Stimulated activated CD8-positive, alpha-beta memory T cell treated with anti-CD3 and anti-CD28 coated beads, Interleukin-4, amount 100 ng/mL, for 24 hours (primary cell): ENCODE measurements at regions not wholly inside any gene's neighbourhood (a gene's known extent, or its start where the extent isn't known, plus 50 kb on each side); places are given as distances from the start of the nearest gene placed in this dataset.
"Not testable (repeated sequence)": the region's sequence is repeated elsewhere in the genome, so short reads cannot be mapped to it uniquely, and the experiment has no call there.

Source experiments
- DNase-seq: peaks from one replicate; pipeline ENCODE4 v3.0.0-alpha.2; 2020; ENCODE audit warnings: low read depth

DNA sequence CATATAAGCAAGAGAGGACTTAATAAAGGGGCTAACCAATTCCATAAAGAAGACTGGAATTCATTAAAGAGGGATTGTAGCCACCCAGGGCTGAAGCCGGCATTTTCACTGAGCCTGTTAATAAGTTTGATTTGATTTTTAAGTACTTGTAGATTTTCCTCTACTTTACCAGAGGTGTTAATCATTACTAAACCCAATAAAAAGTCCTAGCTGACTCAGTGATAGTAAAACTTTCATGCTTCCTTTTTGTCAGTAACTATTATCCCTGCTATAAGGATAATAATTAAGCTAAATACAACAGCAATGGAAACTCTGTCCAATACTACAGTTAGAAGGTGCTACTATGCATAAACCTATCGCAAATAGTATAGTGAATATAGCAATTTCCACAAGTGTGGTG lies 260.2 kb downstream of the CEMIP2 start:
- not testable (repeated sequence) for DNase-seq

DNA sequence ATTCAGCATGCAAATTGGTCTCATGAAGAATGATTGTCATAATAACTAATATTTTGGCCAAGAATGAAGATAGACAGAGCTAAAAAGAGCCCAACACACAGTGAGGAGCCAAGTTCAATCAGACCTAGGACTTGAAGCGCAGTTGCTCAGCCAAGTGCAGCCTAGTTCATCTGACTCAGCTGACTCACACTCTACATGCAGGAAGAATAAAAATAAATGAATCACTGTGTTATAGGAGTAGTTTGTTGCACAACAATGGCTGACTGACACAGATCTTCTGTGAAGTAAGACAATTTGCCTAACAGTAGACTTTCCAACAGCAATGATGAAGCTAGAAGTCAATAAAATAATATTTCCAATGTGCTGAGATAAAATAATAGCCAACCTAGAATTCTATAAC lies 261.5 kb downstream of the CEMIP2 start:
- no peak for DNase-seq

- DNase-seq = no peak
Observed at GRCh38 chr9:71504636-71505035, 263.7 kb downstream of the CEMIP2 start.

DNA sequence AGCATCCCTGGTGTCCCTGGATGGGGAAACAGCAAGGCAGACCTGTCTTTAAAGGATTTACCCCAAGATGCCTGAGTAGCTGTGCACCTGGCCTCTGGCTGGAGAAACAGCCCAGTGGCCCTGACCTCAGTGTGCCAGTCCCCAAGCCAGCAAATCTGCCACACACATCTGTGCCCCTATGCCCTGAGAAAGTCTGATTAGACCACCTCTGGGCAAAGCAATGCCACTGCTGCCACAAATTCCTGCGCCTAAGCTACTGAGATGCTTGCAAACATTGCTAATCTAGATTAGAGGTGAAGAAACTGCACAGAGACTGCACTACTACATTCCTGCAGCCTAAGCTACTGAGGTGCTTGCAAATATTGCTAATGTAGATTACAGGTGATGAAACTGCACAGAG lies 269.6 kb downstream of the CEMIP2 start:
- DNase-seq = no peak

DNA sequence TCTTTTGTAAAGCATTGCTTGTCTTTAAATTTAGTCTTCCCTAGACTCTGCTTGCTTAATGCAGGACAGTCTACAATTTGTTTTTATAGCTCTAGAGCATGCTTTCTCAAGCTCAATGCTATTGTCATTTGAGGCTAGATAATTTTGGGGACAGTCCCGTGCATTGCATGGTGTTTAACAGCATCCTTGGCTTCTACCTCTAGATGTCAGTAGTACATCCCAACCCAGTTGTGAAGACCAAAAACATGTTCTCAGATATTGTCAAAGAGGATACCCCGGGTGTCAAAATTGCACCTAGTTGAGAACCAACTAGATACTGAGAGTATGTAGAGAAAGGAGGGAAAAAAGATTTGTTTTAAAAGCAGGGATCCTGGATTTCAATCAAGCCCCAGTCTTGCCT lies 277.5 kb downstream of the CEMIP2 start:
- no peak for DNase-seq

DNA sequence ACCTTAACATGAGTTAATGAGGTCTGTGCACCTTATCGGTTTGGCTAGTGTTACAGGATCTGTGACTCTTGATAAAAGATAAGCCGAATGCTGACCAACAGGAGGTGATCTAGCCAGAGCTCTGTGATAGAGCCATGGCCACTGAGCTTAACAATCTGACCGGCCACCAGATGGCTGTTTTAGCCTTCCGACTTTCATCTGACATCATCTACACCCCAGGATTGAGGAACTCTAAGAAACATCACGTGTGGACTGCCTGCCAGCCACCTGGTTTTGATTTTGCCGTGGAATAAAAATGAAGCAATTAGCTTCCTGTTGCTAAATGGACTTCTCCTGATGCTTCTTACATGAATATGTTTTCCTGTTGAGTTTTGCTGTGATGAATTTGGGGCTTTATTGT lies 281.3 kb downstream of the CEMIP2 start:
- DNase-seq = no peak

DNA sequence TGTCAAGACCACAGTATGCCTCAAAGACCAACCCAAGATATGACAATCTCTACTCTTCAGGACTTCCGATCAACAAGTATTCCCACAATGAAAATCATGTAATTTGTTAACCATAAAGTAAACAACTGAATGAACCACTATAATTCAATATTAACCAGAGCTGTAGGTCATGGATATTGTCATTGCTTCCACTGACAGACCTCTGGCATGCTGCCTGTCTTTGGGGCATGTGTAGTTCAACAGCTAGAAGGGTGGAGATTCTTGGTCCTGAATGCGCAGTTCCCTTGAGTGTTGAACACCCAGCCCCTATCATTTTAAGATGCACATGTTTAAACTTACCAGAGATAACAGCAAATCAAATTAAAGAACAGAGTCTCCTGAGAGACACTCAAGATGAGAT lies 283.0 kb downstream of the CEMIP2 start:
- no peak for DNase-seq

- no peak for DNase-seq
Observed at GRCh38 chr9:71483436-71483835, 284.9 kb downstream of the CEMIP2 start.

DNA sequence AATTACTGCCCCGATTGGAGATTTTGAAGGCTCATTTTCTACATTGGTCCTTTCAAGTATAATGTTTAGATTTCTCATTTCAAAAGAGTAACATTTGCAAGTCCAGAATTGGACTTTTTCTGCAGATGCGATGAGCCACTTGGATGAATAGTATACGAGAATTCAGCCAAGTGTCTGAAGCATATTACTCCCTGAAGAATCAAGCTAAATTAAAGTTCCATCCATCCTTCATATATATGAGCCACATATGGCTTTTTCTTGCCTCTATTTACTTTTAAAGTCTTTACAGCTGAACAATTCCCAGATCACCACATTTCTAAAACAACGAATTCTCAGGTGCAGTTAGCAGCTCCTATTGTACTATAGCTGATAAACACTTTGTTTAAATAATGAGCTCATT lies 288.7 kb downstream of the CEMIP2 start:
- no peak for DNase-seq

GRCh38 chr9:71472400-71472799 lies 295.9 kb downstream of the CEMIP2 start:
- DNase-seq = no peak

DNA sequence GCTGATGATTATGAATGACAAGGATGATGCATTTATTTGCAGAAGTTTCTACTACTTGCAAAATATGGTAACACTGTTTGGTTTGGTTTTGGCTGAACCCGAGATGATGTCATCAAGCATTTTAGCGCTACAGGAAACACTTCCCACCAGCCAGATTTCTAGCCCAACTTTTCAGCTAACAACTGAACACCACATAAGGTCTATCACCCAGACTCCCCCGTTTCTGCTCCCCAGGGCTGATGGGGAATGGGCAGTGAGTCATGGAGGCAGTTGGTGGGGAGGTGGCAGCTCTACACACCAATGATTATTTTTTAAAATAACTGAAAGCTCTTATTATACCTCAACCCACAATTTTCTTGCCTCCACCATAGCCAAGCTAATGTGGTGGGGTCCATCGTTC lies 302.9 kb downstream of the CEMIP2 start:
- DNase-seq = no peak

GRCh38 chr9:71459082-71459481 lies 309.2 kb downstream of the CEMIP2 start:
- DNase-seq = no peak

- peak; percentile 7 for DNase-seq
Observed at GRCh38 chr9:71446473-71447411, 321.6 kb downstream of the CEMIP2 start.

DNA sequence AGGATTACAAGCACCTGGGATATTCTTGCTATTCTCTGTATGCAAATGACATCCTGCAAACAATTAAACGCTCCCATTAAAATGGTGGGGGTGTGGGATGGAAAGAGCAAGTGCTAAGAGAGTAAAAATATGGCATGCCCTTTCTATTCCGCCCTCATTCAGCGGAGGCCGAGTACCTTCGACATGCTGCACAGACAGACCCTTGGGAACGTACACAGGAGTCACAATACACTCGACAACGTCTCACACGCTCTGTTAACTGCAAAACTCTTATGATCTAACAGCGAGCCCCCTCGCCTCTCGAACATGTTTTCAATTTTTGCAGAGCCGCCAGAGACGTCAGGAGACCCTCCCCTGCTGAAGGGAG lies 322.2 kb downstream of the CEMIP2 start:
- DNase-seq = no peak

DNA sequence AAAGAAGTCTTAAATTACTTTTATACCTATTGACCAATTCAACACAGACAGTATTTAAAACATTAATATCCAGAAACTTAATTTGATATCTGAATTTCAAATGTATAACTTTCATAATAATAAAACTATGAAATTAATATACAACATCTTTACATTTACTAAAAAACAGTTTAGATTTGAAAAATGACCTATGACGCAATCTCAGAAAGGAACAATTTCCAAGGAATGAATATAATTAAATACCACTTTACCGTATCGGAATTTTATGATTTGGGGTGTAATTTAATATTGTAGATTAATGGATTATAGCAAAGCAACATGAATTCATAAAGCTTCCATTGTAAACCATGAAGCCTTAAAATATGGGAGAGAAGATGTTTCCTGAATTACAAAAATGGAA lies 321.5 kb upstream of the TRPM3 start:
- no peak for DNase-seq

GRCh38 chr9:71441266-71441665 lies 319.8 kb upstream of the TRPM3 start:
- DNase-seq = no peak

GRCh38 chr9:71431931-71432330 lies 310.5 kb upstream of the TRPM3 start:
- no peak for DNase-seq

- DNase-seq = not testable (repeated sequence)
Observed at GRCh38 chr9:71407341-71407740, 285.9 kb upstream of the TRPM3 start.

GRCh38 chr9:71403106-71403505 lies 281.7 kb upstream of the TRPM3 start:
- DNase-seq = no peak

DNA sequence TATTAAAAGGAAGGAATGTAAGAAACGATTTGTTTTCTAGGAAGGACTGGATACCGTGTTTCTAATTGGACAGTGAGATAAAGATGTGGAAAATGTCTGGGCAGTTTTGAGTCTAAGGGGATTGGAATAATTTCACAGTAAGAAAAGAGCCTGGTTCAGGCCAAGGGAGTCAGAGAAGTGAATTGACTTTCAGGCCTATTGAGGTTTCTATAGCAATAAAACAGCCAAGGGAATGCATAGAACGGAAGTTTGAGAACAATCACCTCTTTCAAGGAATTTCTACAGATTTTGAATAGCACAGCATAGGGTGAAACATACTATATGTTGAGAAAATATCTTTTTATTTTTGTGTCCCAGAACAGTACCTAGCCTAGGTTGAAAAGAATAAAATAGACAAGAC lies 271.6 kb upstream of the TRPM3 start:
- DNase-seq = no peak

- no peak for DNase-seq
Observed at GRCh38 chr9:71384343-71384742, 262.9 kb upstream of the TRPM3 start.

DNA sequence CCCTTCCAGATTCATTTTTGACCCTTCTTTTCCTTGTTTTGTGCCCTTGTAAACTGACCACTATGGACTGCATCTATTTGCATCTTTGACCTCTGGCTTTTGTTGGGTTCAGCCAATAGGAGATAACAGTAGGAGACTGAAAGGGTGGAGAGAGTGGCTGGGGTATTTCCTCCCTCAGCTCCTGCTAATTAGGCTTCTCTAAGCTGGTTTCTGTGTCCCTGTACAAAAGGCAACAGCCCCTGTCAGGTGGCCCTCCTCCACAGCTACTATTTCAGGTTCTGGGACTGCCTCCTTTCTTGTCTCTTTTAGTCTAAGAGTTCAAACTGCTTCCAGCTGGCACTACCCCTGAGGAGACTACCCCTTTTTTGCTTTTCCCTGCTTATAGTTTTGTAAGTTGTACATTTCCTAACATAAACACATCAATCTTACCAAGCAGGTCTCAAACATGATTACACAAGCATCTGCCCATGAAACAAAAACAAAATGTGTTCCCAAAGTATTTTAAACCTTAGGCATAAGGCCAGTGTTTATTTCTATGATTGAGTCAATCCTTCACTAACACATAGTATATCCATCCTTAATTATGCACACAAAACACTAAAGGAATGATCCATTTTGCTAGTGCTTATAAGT lies 262.0 kb upstream of the TRPM3 start:
- DNase-seq = no peak

GRCh38 chr9:71368157-71368556 lies 246.7 kb upstream of the TRPM3 start:
- DNase-seq = no peak
